ENCODE measurements at regions not wholly inside any gene's neighbourhood (a gene's known extent, or its start where the extent isn't known, plus 50 kb on each side); places are given as distances from the start of the nearest gene placed in this dataset.
"Not testable (repeated sequence)": the region's sequence is repeated elsewhere in the genome, so short reads cannot be mapped to it uniquely, and the experiment has no call there.

DNA sequence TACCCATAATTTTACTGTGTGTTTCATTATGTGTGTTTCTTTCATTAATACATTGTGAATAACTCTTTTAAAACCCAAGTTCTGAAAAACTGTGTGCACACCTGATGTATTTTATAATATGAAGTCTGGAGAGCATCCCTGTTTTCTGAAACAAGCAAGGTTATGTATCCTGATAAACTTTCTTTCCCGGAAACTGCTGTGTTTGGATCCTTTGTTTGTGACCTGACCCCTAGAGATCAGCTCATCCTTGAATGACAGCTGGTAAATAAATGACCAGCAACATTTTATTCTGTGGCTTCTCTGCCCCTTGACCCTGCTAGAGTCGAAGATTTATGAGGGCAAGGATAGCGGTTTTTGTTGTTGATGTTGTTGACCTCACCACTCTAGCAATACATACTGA, 535.6 kb upstream of the ZFP42 start:
- FAIRE-seq, result no peak

DNA sequence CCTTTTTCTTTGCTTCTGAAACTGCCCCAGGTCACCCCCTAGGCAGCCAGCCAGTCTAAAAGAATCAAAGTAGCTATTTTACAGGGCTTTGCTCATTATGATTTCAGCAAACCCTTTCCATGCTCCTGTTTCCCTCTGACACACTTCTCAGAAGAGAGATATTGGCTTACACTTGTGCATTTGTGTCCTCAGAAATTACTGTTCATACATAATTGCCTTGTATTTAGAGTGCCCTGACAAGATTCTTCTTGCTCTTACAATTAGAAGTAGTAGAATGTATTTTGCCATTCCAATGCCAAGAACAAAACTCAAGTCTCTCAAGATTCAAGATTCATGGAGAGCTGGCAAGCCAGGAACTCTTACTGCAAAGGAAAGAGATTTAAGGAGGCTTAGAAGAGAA, 531.0 kb upstream of the ZFP42 start:
- no peak for FAIRE-seq

DNA sequence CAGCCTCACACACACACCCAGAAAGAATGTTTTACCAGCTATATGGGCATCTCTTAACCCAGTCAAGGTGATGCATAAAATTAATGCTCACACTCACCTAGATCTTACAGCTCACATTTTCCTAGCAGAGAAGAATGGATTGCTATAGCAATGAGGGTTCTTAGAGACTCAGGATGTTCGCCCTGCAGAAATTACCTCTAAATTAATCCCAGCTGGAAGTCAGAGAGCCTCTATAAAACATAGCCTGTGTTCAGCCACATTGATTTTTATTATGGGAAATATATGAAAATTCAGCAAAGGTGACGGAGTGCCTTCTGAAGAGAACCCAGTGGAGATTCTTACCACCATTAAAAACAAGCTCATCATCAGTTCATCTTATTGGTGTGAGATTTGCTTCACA, 528.3 kb upstream of the ZFP42 start:
- FAIRE-seq, result no peak

DNA sequence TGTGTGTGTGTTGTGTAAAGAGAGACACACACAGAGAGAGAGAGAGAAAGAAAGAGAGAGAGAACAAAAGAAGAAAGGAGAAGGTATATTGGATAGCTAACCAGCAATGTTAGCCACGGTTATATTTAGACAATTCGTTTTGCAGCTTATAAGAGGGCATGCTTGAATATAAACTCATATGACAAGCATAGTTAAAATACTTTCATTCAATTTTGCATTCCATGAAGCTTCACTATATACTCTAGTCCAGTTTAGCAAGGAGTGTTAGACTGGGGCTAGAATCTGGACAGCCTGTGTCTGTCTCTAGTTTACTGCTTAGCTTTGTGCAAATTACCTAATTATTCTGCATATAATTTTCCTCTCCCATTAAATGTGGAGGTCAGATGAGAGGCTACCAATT, 525.9 kb upstream of the ZFP42 start:
- no peak for FAIRE-seq

DNA sequence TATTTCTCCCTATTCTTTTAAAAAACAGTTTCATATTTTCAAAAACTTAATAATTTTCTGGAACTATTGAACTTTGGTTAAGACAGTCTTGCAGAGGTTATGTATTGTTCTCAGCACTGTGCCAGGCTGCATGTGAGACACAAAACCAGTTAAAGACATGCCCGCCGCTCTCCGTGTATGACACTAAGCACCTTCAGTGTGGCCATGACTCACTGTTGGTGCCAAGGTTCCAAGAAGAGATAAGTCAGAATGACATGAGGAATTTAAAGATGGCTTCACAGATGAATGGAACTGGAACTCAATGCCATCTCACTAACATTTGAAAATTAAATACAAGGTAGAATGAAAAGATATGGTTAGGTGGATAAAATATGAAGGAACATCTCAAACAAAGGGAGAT, 525.5 kb upstream of the ZFP42 start:
- no peak for FAIRE-seq

DNA sequence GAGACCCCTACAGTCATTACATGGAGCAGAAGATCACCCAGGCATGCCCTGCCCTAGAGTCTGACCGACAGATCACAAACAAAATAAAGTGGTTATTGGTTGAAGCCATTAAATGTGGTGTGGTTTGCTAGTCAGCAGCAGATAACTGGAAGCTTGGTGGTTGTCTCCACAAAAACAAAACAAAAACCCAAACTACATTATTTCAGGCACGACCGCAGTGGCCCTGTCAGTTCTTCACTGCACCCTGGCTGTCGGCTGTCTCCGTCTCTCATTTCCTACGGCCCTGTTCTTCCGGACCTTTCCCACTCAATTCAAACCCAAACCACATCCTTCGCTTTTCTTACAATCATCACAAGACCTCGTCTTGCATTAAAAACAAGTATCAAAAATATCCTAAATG, 521.3 kb upstream of the ZFP42 start:
- no peak for FAIRE-seq

DNA sequence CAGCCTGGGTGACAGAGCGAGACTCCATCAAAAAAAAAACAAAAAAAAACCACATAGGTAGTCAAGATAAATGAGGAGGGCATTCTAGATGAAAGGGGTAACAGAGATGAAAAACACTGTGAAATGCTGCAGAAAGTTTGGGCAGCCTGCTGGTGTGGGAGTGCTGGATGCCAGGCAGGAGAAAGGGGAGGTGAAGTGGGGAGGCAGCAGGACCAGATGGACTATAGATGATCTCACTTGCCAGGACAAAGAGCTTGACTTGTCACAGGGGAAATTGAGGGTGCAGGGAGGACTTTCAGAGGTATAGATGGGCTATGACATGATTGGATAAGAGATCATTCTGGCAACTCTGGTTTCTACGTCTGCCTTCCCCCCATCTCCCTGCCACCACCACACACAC, 519.7 kb upstream of the ZFP42 start:
- FAIRE-seq, result no peak

DNA sequence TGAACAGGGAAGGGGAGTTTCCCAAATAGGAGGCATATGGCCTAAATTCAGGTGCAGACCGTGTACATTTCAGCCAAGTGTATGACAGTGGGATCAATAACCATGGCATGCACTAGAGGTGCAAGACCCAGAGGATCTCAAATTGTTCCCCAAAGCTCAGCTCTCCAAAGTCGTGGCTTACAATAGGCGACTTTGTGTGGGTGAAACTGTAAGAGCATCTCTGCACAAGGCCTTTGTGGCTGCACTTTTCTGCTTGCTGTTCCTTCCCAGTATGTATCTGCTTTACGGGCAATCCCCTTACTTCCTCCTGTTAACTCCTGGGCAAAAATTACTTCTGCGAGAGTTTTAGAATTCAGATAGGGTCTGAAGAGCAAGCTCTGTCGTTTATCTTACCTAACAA, 518.3 kb upstream of the ZFP42 start:
- FAIRE-seq, result no peak

DNA sequence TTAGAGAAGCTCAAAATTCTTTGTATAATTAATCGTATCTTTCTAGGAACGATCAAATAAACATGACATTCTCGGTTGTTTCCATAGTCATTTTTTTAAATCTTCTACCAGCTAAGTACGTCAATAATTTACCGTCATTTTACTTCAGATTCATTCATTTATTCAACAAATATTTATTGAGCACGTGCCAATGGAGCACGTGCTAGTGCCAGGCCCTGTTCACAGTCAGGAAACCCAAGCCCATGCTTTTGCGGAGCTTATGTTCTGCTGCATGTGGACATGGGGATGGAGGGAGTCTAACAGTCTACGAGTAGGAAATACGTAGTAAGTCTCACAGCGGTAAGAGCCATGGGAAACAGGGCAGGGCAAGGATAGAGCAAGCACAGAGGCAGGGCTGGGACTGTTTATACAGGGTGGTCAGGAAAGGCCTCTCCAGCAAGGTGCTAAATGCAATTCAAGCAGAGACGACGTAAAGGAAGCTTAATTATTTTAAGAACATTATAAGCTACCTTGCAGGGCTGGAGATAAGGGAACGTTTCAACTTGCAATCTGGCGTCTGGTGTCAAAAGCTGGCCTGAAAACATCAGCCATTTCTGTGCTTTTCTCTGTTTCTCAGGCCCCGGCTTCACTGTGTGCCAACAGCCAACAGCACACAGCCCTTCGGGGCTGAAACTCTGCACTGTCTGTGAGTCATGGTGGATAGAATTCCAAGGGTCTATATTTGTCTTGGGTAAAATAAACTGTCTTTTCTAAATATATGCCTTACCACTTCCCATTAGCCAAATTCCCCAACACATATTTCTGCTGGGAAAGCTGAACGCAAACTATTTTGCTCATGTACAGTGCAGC, 517.1 kb upstream of the ZFP42 start:
- no peak for FAIRE-seq

DNA sequence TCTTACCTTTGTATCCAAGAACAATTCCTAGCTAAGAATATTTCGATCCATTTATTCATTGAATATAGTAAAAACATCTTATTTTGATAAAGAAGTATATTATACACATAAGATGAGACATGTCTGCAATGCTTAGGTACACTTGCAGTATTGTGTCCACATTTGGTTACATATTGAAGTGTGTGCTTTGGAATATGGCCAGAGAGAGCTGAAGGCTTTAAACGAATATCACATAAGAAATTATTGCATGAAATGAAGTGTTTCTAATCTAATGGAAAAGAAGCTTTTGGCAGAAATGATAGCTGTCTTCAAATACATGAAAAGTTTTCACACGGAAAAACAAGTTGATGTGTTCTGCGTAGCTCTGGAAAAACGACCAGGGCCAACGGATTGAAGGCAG, 516.1 kb upstream of the ZFP42 start:
- FAIRE-seq, result no peak

DNA sequence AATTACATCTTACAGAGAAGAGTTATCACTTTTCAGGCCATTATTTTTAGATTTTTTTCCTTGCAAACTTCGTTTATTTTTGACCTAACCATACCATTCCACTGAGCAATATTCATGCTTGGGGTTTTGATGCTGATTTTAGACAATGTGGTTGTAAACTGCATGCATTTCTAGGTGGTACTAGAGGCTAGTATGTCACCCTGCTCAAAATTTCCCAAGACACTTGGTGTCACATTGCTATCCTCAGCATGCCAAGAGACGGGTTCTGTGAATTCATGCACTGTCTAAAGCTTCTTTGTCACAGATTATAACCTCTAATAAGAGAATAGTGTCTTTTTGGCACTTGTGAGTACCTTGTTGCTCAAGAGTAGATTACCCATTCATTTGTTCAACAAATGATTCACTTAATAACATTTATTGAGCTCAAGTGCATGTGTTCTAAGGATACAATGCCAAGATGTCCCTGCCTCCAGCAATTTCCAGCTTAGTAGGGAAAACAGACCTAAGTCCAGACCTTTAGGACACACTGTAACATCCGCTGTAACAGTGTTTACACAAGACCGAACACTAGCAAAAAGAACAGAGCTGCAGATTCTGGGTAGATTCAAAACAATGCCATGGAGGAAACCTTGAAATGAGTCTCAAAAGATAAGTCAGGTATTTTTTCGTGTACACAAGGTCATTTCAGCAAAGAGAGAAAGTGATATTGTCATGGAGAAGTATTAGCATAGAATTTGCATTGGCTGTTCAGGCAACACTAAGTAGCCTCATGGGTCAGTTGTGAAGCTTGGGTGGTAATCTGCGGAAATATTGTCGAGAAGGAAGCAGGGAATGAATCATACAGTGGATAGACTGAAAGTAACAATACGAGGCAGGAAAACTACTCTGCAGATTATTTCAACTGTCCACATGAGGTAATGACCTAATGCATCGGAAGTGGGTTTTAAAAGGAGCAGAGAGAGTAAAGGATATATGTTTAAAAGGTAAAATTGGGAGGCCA, 515.1 kb upstream of the ZFP42 start:
- FAIRE-seq, result no peak

DNA sequence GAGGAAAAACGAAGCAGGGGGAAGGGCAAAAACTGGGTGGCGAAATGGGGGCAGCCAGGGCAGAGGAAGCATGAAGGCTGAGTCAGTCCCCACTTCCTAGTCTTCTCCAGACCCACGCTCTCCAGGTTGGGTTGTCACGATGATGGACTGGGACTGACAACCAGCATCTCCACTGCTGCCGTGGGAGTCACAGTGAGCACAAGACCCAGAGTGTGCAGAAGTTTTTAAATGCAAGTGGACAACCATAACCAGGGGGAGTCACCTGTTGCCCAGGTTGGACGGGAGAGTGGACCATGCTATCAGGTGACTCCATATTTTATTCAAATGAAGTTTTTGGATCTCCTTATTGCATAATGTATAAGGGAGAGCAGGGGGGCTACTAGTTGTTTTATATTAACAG, 511.4 kb upstream of the ZFP42 start:
- FAIRE-seq, result no peak

DNA sequence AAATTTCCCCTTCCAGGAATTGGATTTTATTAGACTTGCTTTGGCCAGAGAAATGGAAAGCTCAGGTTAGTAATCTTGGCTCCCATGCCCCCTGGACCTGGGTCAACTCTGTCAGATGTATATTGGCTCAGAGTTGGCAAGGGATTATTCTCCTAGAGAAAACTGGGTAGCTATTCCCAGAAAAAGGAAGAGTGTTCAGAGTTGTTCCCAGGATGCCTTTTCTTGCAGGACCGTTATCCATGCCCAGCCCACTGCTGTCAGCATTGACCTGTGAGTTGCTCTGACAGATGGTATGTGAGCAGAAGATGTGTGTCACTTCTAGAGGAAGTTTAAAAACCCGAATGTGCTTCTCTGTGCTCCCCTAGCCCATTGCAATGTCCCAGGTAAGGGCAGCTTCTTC, 509.9 kb upstream of the ZFP42 start:
- FAIRE-seq, result no peak

DNA sequence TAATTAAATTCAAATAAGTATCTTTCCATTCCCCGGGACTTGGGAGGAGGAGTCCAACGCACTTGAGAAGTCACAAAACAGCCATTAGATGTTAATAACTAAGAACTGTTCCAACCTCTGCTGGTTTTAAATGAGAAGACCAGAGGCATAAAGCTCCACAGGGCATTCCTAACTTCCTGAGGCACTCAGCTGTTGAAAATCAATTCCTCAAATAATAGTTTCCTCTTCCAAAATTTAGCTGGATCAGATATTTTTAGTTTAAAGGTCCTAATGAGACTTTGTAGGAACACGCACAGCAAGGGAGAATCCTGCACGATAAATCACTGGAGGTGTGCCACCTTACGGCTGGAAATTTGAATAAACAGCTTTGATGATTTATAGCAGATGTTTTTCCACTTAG, 504.3 kb upstream of the ZFP42 start:
- no peak for FAIRE-seq

DNA sequence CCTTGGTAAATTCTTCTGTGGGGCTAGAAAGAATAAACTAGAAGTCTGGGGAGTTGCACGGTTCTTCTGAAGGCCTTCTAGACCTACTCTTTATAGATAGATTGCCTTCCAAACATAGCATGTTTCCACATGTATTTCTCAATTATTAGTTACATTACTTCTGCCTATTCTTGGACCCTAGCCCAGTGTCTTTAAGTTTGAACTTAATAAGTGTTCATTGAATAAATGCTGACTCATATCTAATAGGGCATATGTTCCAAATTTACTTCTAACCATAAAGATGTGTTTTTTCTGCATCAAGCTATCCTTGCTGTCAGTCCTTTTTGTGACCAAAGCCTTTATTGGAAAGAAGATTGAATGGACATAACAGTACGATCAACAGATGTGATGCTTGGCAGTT, 503.6 kb upstream of the ZFP42 start:
- no peak for FAIRE-seq

DNA sequence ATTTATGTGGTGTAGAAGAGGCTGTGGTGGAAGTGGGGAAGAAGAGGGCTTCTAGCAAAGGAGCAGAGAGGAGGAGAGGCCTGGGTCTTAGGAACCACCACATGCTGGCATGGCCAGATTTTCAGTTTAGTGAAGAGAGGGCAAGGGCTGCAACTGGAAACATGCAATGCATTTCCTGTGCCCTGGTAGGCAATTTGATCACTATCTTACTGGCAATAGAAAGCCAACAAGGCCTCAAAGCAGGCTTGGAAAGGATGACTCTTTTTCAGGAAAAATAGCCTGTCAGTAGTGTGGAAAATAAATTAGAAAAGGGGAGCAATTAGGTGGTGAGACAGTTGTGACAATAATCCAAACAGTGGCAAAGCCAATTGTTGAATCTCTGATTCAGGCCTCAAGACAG, 501.9 kb upstream of the ZFP42 start:
- FAIRE-seq, result no peak

DNA sequence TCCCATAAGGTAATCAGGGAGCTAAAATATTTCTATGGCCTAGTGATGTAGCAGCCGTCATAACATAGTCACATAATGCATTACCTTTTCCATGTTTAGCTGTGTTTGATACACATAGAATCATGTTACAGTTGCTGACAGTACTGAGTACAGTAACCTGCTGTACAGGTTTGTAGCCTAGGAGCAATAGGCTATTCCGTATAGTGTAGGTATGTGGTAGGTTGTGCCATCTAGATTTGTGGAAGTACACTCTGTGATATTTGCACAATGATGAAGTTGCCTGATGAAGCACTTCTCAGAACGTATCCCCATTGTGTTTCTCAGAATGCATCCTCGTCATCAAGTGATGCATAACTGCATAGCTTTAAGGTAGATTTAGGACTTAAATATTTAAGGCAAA, 495.6 kb upstream of the ZFP42 start:
- no peak for FAIRE-seq

DNA sequence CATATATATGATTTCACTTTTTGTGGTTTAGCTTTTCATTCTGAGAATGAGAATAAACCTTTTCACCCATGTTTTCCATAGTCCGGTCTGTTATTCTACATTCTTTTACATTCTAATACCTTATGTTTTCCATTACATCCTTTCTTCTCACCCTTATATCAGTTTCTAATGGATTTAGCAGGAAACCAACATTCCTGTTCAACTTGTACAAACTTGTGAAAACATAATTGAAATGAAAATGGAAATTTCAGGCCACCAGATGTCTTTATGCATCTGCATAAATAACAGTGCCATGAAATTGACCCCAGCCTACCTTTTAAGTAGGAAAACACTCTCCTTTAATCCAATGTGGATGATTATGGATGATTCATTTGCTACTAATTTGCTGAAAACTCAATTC, 494.8 kb upstream of the ZFP42 start:
- no peak for FAIRE-seq

DNA sequence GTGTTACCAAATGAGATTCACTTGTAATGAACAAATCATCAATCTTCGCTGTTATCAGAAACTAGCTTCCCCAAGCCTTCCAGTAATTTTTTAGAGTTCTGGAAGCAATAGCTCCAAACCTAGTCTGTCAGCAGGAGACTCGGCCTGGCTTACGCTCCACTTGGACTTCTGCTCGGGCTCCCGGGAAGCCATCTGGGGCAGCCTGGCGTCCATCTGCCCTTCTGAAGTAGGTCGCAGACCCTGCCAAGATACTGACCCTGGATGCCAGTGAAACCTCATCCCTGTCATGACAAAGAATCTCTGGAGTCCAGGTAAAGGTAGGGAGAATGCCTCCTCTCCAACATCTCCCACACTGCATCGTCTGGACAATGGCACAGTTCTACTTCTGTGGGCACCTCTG, 493.8 kb upstream of the ZFP42 start:
- FAIRE-seq, result no peak

DNA sequence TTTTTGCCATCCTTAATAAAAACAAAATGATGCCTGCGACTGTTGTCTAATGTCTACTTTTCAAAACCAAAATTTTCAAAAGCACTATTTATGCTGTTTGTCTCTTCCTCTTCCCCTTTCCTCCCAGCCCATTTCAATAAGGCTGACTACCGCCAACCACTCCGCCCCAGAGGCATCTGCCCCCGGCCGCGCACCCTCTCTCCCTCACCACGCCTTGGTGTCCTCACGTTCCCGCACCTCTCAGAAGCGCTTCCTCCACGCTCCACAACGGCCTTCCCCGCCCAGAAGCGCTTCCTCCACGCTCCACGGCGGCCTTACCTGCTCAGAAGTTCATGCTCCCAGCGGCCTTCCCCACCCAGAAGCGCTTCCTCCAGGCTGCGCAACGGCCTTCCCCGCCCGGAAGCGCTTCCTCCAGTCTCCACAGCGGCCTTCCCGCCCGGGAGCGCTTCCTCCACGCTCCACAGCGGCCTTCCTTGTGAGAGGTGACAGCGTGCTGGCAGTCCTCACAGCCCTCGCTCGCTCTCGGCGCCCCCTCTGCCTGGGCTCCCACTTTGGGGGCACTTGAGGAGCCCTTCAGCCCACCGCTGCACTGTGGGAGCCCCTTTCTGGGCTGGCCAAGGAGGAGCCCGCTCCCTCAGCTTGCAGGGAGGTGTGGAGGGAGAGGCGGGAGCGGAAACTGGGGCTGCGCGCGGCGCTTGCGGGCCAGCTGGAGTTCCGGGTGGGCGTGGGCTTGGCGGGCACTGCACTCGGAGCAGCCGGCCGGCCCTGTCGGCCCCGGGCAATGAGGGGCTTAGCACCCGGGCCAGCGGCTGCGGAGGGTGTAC, 490.4 kb upstream of the ZFP42 start:
- FAIRE-seq, result no peak

DNA sequence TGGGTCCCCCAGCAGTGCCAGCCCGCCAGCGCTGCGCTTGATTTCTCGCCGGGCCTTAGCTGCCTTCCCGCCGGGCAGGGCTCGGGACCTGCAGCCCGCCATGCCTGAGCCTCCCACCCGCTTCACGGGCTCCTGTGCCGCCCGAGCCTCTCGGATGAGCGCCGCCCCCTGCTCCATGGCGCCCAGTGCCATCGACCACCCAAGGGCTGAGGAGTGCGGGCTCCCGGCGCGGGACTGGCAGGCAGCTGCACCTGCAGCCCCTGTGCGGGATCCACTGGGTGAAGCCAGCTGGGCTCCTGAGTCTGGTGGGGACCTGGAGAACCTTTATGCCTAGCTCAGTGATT, 489.8 kb upstream of the ZFP42 start:
- not testable (repeated sequence) for FAIRE-seq

DNA sequence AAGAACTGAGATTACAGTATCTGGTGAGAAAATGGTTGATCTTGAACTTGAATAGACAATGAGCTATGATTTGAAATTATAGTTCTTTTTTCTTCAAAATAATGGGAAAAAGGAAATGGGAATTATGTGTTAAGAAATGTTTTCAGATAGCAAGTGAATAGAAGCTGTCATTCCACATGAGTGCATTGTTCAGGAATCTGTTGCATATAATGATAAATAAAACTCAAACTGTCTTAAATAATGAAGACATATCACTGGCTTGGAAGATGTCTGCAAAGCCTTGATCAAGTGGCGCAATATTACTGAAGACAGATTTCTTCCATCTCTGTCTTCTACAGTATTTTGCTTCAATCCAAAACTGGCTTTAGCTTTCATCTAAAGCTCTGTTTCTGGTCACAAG, 479.3 kb upstream of the ZFP42 start:
- no peak for FAIRE-seq

DNA sequence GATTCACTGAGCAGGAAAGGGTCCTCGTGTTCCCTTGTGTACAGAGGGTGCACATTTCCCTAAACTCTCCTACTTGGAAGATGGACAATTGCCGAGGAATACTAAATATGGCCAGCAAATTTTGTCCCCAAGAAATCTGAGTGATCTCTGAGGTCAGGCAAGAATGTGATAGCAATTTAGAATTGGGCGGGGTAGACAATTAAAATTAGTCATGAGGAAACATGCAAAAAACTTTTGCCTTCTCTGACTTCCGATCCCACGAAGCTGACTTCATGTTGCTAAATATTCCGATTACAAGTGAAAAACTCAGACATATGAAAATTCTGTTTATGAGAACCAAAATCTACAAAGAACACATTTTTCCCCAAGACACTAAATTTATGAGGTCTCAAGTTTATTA, 453.9 kb upstream of the ZFP42 start:
- FAIRE-seq, result no peak
